ENCODE measurements at regions not wholly inside any gene's neighbourhood (a gene's known extent, or its start where the extent isn't known, plus 50 kb on each side); places are given as distances from the start of the nearest gene placed in this dataset.

DNA sequence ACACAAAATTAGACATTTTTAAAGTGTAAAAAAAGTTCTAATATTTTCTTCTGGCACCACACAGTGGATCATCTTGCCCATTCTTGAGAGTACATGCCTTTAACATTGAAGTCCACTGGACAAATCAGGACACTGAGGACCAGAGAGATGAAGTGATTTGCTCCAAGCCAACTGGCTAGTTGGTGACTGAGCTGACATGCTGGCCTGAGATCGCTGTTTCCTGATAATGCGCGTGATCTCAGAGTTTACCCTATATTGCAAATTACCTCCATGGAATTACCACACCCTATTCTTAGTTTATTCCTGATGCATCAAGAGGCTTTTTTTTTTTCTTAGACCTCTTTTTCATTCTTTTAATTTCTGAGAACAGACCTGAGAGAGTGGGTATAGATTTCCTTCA, 432.8 kb downstream of the CD83 start:
- DNase-seq, result no peak
- Histone ChIP-seq H4K5ac (ENCODE audit: insufficient read length, low read depth, low read length) (no peak overlapping the region), H4K91ac (ENCODE audit: insufficient read length, low read depth, low read length) (no peak overlapping the region), H3K23ac (ENCODE audit: insufficient read length, low read depth, low read length) (no peak overlapping the region), H3K27ac (ENCODE audit: insufficient read length, low read depth, low read length) (no peak overlapping the region), H3K79me2 (ENCODE audit: insufficient read depth, low read length) (no peaks in the 10 kb centered on the region), H3K4me2 (ENCODE audit: insufficient read depth, insufficient read length, low read length) (no peak overlapping the region), H3K27me3 (ENCODE audit: insufficient read depth, low read length) (no peaks in the 10 kb centered on the region), H2AFZ (ENCODE audit: low read length) (no peak overlapping the region), H2BK12ac (ENCODE audit: insufficient read length, low read depth, low read length) (no peak overlapping the region), H3K23me2 (ENCODE audit: insufficient read length, low read depth, low read length, poor library complexity, severe bottlenecking) (no peaks in the 10 kb centered on the region), H2AK5ac (ENCODE audit: insufficient read length, low read length) (no peak overlapping the region), H3K14ac (ENCODE audit: insufficient read depth, low read length) (no peak overlapping the region), H4K8ac (replicated peaks; ENCODE audit: insufficient read length, low read depth, low read length) (no peak overlapping the region), H3K9ac (ENCODE audit: extremely low read depth, insufficient read length, low read length) (no peak overlapping the region), H3K9me3 (ENCODE audit: control insufficient read depth, low read depth, low read length) (no peaks in the 10 kb centered on the region), H2BK5ac (ENCODE audit: insufficient read length, low read length) (no peak overlapping the region), H3K56ac (ENCODE audit: insufficient read length, low read depth, low read length) (no peak overlapping the region), H2BK15ac (ENCODE audit: low read depth, low read length) (no peak overlapping the region), H3T11ph (ENCODE audit: low read length) (no peak overlapping the region), H3K4ac (ENCODE audit: low read depth, low read length) (no peak overlapping the region), H2BK120ac (ENCODE audit: low read depth, low read length, poor library complexity, severe bottlenecking) (no peak overlapping the region), H3K79me1 (ENCODE audit: insufficient read depth, low read depth, low read length, poor library complexity, severe bottlenecking) (no peaks in the 10 kb centered on the region), H3K4me1 (ENCODE audit: insufficient read depth, low read length) (no peaks in the 10 kb centered on the region), H3K18ac (ENCODE audit: insufficient read length, low read depth, low read length) (no peak overlapping the region), H4K20me1 (ENCODE audit: control insufficient read depth, insufficient read depth, insufficient read length) (no peaks in the 10 kb centered on the region), H2BK20ac (ENCODE audit: low read depth, low read length, poor library complexity, severe bottlenecking) (no peak overlapping the region)
- Mint-ChIP-seq H3K9me3 (peaks cover 0 to 3% of the 10 kb centered on the region in 2 experiments; a peak in 3 of 5 replicates), H3K27me3 (ENCODE audit: low read depth) (no peaks in the 10 kb centered on the region; the same call in 1 of the 2 replicates), H3K4me3 (no peak overlapping the region), H3K4me1 (peaks cover 17% of the 10 kb centered on the region in 2 experiments), H3K27ac (no peak overlapping the region), H3K36me3 (ENCODE audit: insufficient read depth in 1 of 3, low read depth in 3 of 3) (peaks cover 0 to 16% (median 6%) of the 10 kb centered on the region in 3 experiments; a peak in 4 of 7 replicates)
- TF ChIP-seq, protein P1, sequence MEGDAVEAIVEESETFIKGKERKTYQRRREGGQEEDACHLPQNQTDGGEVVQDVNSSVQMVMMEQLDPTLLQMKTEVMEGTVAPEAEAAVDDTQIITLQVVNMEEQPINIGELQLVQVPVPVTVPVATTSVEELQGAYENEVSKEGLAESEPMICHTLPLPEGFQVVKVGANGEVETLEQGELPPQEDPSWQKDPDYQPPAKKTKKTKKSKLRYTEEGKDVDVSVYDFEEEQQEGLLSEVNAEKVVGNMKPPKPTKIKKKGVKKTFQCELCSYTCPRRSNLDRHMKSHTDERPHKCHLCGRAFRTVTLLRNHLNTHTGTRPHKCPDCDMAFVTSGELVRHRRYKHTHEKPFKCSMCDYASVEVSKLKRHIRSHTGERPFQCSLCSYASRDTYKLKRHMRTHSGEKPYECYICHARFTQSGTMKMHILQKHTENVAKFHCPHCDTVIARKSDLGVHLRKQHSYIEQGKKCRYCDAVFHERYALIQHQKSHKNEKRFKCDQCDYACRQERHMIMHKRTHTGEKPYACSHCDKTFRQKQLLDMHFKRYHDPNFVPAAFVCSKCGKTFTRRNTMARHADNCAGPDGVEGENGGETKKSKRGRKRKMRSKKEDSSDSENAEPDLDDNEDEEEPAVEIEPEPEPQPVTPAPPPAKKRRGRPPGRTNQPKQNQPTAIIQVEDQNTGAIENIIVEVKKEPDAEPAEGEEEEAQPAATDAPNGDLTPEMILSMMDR (conservative IDR thresholded peaks at IDR 0.05), result no peak
- no CpG with 5 or more reads among the region's 3 CpGs for WGBS (ENCODE audit: extremely low coverage, insufficient read length, low lambda C conversion rate)
